MM.1S (cell line): ENCODE measurements at regions not wholly inside any gene's neighbourhood (a gene's known extent, or its start where the extent isn't known, plus 50 kb on each side); places are given as distances from the start of the nearest gene placed in this dataset.

ENCODE experiments used
- DNase-seq: peaks from one replicate; pipeline ENCODE4 v3.0.0-alpha.2; 2015
- H2AFZ ChIP-seq: fragments of 300-600 bp; sonication (generic); 2 replicates; pipeline ENCODE4 v1.6.0; 2016; ENCODE audit warnings: antibody characterized with exemption, low read length
- H3F3A ChIP-seq: fragments of 300-600 bp; sonication (generic); 2 replicates; pipeline ENCODE4 v1.6.1; 2016; ENCODE audit warnings: mild to moderate bottlenecking, antibody characterized with exemption, low read length, moderate library complexity, mixed read lengths; ENCODE audit not compliant: insufficient read depth
- H3K27ac ChIP-seq: fragments of 300-600 bp; sonication (generic); 2 replicates; pipeline ENCODE4 v1.5.1; 2016; ENCODE audit warnings: mild to moderate bottlenecking, low read length
- H3K27me3 ChIP-seq: fragments of 300-600 bp; sonication (generic); replicated peaks from 2 replicates; pipeline ENCODE4 v1.6.0; 2016; ENCODE audit warnings: low read length; ENCODE audit not compliant: insufficient read depth
- H3K36me3 ChIP-seq: fragments of 300-600 bp; sonication (generic); replicated peaks from 2 replicates; pipeline ENCODE4 v1.6.1; 2016; ENCODE audit warnings: mild to moderate bottlenecking, low read length, mixed read lengths; ENCODE audit not compliant: insufficient read depth
- H3K4me1 ChIP-seq: fragments of 300-600 bp; sonication (generic); 2 replicates; pipeline ENCODE4 v1.6.1; 2016; ENCODE audit warnings: low read length, mixed read lengths
- H3K4me2 ChIP-seq: fragments of 300-600 bp; sonication (generic); 2 replicates; pipeline ENCODE4 v1.6.0; 2016; ENCODE audit warnings: low read depth, low read length
- H3K4me3 ChIP-seq: fragments of 300-600 bp; sonication (generic); 2 replicates; pipeline ENCODE4 v1.5.1; 2016; ENCODE audit warnings: low read length, mixed read lengths
- H3K79me2 ChIP-seq: fragments of 300-600 bp; sonication (generic); 2 replicates; pipeline ENCODE4 v1.6.1; 2016; ENCODE audit warnings: mixed run types, low read length, mixed read lengths
- H3K9ac ChIP-seq: fragments of 300-600 bp; sonication (generic); 2 replicates; pipeline ENCODE4 v1.6.1; 2016; ENCODE audit warnings: low read length, mixed read lengths
- H3K9me2 ChIP-seq: fragments of 300-600 bp; sonication (generic); replicated peaks from 2 replicates; pipeline ENCODE4 v1.6.1; 2016; ENCODE audit warnings: mild to moderate bottlenecking, low read length, mixed read lengths; ENCODE audit not compliant: insufficient read depth
- H3K9me3 ChIP-seq: fragments of 300-600 bp; sonication (generic); replicated peaks from 2 replicates; pipeline ENCODE4 v1.6.1; 2016; ENCODE audit warnings: mild to moderate bottlenecking, low read length, mixed read lengths; ENCODE audit not compliant: insufficient read depth
- H4K20me1 ChIP-seq: fragments of 300-600 bp; sonication (generic); 2 replicates; pipeline ENCODE4 v1.6.1; 2016; ENCODE audit warnings: mild to moderate bottlenecking, low read length, moderate library complexity, mixed read lengths; ENCODE audit not compliant: insufficient read depth
- EZH2 ChIP-seq: fragments of 300-600 bp; sonication (generic); optimal IDR thresholded peaks from 2 replicates; pipeline ENCODE3; 2017; ENCODE audit warnings: low read depth, mild to moderate bottlenecking, antibody characterized with exemption, low read length, mixed read lengths
- EZH2phosphoT487 ChIP-seq: fragments of 300-600 bp; sonication (generic); IDR thresholded peaks from 2 replicates; pipeline ENCODE4 v1.6.1; 2018; ENCODE audit warnings: antibody characterized with exemption, low read length
- TF ChIP-seq, protein P1 (sequence below): fragments of 300-600 bp; sonication (generic); IDR thresholded peaks from 2 replicates; pipeline ENCODE4 v1.5.1; 2016; ENCODE audit warnings: antibody characterized with exemption, low read length, mixed read lengths

DNA sequence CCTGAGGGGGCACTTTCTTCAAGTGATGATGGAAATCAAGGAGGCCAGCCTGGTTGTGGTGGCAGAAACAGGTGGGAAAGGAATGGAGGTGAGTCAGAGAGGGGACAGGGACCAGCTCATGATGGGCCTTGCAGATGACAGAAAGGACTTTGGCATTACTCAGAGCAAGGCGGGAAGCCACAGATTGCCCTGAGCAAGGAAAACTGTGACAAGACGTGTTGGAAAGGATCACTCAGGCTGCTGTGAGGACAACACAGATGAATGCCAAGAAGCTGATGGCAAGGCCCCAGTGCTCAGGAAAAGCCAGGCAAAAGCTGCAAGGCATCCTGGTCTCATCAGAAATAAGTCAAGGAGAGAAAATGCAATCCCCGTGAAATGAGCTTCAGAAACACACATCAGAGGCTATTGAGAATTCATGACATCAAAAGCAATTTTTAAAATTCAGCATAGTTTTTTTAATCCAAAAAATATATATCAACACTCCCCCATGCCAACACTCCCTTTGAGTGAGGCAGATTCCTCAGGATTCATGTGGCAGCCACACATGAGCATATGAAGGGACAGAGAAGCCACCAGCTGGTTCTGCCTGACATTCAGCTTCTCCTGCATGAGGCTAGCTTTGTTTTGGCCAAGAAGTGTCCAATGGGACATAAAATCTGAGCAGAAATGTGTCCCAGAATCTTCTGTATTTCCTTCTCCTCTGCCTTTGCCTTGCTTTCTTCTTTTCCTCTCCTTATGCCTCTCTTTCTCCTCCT is 244.5 kb upstream of the MYO3A start:
- Histone ChIP-seq H3K27me3 (no peaks in the 10 kb centered on the region), H3F3A (no peaks in the 10 kb centered on the region), H3K9me2 (no peaks in the 10 kb centered on the region), H3K4me1 (no peaks in the 10 kb centered on the region), H3K4me3 (no peak overlapping the region), H3K79me2 (no peaks in the 10 kb centered on the region), H3K27ac (no peak overlapping the region), H3K36me3 (no peaks in the 10 kb centered on the region), H3K9ac (no peak overlapping the region), H2AFZ (no peak overlapping the region), H4K20me1 (no peaks in the 10 kb centered on the region), H3K4me2 (no peak overlapping the region), H3K9me3 (no peaks in the 10 kb centered on the region)
- TF ChIP-seq EZH2phosphoT487 (no peak), EZH2 (no peak)
- TF ChIP-seq, protein P1, sequence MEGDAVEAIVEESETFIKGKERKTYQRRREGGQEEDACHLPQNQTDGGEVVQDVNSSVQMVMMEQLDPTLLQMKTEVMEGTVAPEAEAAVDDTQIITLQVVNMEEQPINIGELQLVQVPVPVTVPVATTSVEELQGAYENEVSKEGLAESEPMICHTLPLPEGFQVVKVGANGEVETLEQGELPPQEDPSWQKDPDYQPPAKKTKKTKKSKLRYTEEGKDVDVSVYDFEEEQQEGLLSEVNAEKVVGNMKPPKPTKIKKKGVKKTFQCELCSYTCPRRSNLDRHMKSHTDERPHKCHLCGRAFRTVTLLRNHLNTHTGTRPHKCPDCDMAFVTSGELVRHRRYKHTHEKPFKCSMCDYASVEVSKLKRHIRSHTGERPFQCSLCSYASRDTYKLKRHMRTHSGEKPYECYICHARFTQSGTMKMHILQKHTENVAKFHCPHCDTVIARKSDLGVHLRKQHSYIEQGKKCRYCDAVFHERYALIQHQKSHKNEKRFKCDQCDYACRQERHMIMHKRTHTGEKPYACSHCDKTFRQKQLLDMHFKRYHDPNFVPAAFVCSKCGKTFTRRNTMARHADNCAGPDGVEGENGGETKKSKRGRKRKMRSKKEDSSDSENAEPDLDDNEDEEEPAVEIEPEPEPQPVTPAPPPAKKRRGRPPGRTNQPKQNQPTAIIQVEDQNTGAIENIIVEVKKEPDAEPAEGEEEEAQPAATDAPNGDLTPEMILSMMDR = no peak
- no peak for DNase-seq

DNA sequence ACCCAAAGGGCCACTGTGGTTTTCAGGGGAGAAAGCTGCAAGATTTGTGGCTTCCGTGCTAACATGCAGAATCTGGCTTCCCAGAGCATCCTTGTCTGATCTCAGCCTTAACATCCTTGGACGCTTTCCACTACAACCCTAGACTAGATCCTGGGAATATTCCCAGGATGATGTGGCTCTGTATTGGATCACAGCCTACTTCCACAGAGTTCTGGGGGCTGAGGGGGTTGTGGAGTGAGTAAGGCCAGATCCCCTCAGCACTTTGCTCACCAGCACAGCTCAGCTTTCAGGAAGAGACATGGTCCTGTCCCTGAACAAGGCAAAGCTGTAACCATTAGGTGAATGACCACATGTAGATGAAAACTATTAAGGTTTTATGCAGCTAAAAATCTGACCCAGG is 241.3 kb upstream of the MYO3A start:
- no peak for TF ChIP-seq EZH2phosphoT487
- Histone ChIP-seq H3K79me2 (no peaks in the 10 kb centered on the region), H3F3A (no peaks in the 10 kb centered on the region), H3K9me2 (no peaks in the 10 kb centered on the region), H3K4me3 (no peak overlapping the region), H3K9ac (no peak overlapping the region), H3K27ac (no peak overlapping the region), H4K20me1 (no peaks in the 10 kb centered on the region), H3K4me1 (no peaks in the 10 kb centered on the region), H2AFZ (no peak overlapping the region), H3K4me2 (no peak overlapping the region), H3K36me3 (no peaks in the 10 kb centered on the region), H3K27me3 (no peaks in the 10 kb centered on the region), H3K9me3 (no peaks in the 10 kb centered on the region)
- DNase-seq = no peak

DNA sequence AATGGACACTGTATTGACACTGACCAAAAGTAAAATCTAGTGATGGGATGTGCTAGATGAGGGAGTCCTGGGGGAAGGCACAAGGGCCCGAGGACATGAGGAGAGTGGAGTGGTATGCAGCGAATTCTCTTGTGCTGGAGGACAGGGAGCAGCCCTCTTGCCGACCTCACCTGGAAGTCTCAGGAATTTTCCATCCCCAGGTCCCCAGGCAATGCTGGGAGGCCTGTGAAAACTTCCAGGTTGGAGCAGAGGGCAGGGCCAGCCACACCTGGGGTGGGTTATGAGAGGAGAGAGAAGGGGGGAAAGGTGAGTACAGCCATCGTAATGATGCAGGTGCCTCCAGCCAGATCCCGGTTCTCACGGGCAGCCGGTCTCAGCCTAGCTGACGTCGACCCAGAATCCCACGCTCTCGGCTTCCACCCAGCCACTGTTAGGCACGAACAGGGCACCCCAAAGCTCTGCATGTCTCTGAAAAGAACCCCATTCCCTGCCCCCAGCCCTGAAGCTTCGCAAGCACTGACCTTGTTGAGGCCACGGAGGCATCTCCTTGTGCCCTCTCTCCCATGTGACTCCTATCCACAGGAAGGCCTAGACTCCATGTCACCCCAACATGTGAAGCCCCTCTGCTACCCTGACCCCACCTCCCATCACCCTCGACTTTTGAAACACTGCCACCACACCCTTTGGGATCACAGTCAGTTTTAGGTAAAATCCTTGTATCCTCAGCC is 239.7 kb upstream of the MYO3A start:
- H3K9me3 ChIP-seq = no peaks in the 10 kb centered on the region
- no peak for TF ChIP-seq EZH2phosphoT487
- TF ChIP-seq EZH2 = no peak
- TF ChIP-seq, protein P1 = no peak
- no peak overlapping the region for H3K27ac ChIP-seq
- no peak overlapping the region for H3K4me2 ChIP-seq
- H3K4me3 ChIP-seq = no peak overlapping the region
- no peak for DNase-seq
- H3K36me3 ChIP-seq = no peaks in the 10 kb centered on the region
- no peaks in the 10 kb centered on the region for H3K9me2 ChIP-seq
- no peak overlapping the region for H2AFZ ChIP-seq
- H3K4me1 ChIP-seq = no peaks in the 10 kb centered on the region
- H4K20me1 ChIP-seq = no peaks in the 10 kb centered on the region
- no peaks in the 10 kb centered on the region for H3F3A ChIP-seq
- no peak overlapping the region for H3K9ac ChIP-seq
- H3K27me3 ChIP-seq = no peaks in the 10 kb centered on the region
- H3K79me2 ChIP-seq = no peaks in the 10 kb centered on the region

DNA sequence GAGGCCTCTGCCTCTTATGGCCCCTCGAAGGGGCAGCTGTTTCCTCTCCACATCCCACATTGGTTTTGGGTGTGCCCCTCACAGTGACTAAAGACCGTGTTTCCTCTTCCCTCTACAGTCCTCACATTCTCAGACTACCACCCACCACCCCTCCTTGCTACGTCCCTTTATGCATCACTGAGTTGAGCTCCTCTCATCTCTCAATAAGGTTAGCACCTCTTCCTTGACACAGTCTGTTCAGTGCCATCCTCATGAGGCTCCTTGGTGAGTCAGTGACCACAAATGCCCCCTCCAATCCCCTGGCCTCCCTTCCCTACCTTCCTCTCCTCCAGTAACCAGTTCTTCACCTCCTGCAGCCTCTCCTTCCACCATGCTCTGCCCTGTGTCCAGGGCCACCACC is 239.1 kb upstream of the MYO3A start:
- H3K27ac ChIP-seq = no peak overlapping the region
- no peaks in the 10 kb centered on the region for H3K4me1 ChIP-seq
- no peak overlapping the region for H3K9ac ChIP-seq
- no peaks in the 10 kb centered on the region for H3K36me3 ChIP-seq
- no peaks in the 10 kb centered on the region for H3K9me2 ChIP-seq
- no peak overlapping the region for H3K4me3 ChIP-seq
- H2AFZ ChIP-seq = no peak overlapping the region
- no peak for TF ChIP-seq EZH2
- TF ChIP-seq EZH2phosphoT487 = no peak
- TF ChIP-seq, protein P1 = no peak
- no peaks in the 10 kb centered on the region for H3K27me3 ChIP-seq
- H3K9me3 ChIP-seq = no peaks in the 10 kb centered on the region
- H3K4me2 ChIP-seq = no peak overlapping the region
- H4K20me1 ChIP-seq = no peaks in the 10 kb centered on the region
- no peaks in the 10 kb centered on the region for H3K79me2 ChIP-seq
- no peaks in the 10 kb centered on the region for H3F3A ChIP-seq
- DNase-seq = no peak
